ENCODE measurements at regions not wholly inside any gene's neighbourhood (a gene's known extent, or its start where the extent isn't known, plus 50 kb on each side); places are given as distances from the start of the nearest gene placed in this dataset.

GRCh38 chr13:85076343-85076742, 722.9 kb downstream of the SLITRK6 start:
- Histone ChIP-seq H3K27ac (ENCODE audit: low read depth, low read length, poor library complexity, severe bottlenecking) (no peak overlapping the region), H3K36me3 (ENCODE audit: insufficient read depth, low read length, poor library complexity, severe bottlenecking) (no peaks in the 10 kb centered on the region), H3K27me3 (replicated peaks; ENCODE audit: insufficient read depth, low read depth, low read length, poor library complexity) (no peaks in the 10 kb centered on the region), H3K4me1 (ENCODE audit: insufficient read depth, low read length, poor library complexity, severe bottlenecking) (no peaks in the 10 kb centered on the region), H3K9me3 (ENCODE audit: low read depth, low read length, poor library complexity, severe bottlenecking) (no peaks in the 10 kb centered on the region), H3K4me3 (ENCODE audit: low read depth, low read length, poor library complexity, severe bottlenecking) (no peak overlapping the region)
- intact Hi-C loops (cut with micrococcal nuclease; ENCODE audit: unreplicated experiment): no loop called here
- no TSS peak for BruUV-seq (replicated peaks)
- ChIA-PET POLR2A (ENCODE audit: low non-redundant PET) (no interaction called here), CTCF (no interaction called here)
- TF ChIP-seq CTCF (conservative IDR thresholded peaks at IDR 0.05; ENCODE audit: low read depth, low read length): no peak
- TF ChIP-seq EZH2 (IDR thresholded peaks at IDR 0.05; ENCODE audit: borderline replicate concordance, low read depth, low read length, poor library complexity, severe bottlenecking): no peak
- DNase-seq (ENCODE audit: low spot score): no peak

GRCh38 chr13:85074543-85075313, 724.5 kb downstream of the SLITRK6 start:
- Histone ChIP-seq H3K27me3 (replicated peaks; ENCODE audit: insufficient read depth, low read depth, low read length, poor library complexity) (no peaks in the 10 kb centered on the region), H3K27ac (ENCODE audit: low read depth, low read length, poor library complexity, severe bottlenecking) (no peak overlapping the region), H3K36me3 (ENCODE audit: insufficient read depth, low read length, poor library complexity, severe bottlenecking) (no peaks in the 10 kb centered on the region), H3K9me3 (ENCODE audit: low read depth, low read length, poor library complexity, severe bottlenecking) (no peaks in the 10 kb centered on the region), H3K4me1 (ENCODE audit: insufficient read depth, low read length, poor library complexity, severe bottlenecking) (no peaks in the 10 kb centered on the region), H3K4me3 (ENCODE audit: low read depth, low read length, poor library complexity, severe bottlenecking) (no peak overlapping the region)
- POLR2A ChIA-PET (ENCODE audit: low non-redundant PET): no interaction called here
- BruUV-seq (replicated peaks): no TSS peak
- no peak for TF ChIP-seq CTCF (conservative IDR thresholded peaks at IDR 0.05; ENCODE audit: low read depth, low read length)
- no peak for TF ChIP-seq EZH2 (IDR thresholded peaks at IDR 0.05; ENCODE audit: borderline replicate concordance, low read depth, low read length, poor library complexity, severe bottlenecking)
- DNase-seq (ENCODE audit: low spot score): no peak
- CTCF ChIA-PET: no interaction called here
- intact Hi-C loops (cut with micrococcal nuclease; ENCODE audit: unreplicated experiment): no loop called here

GRCh38 chr13:85068231-85068630, 731.0 kb downstream of the SLITRK6 start:
- BruUV-seq (replicated peaks): no TSS peak
- POLR2A ChIA-PET (ENCODE audit: low non-redundant PET): no interaction called here
- no peak for DNase-seq (ENCODE audit: low spot score)
- no peaks in the 10 kb centered on the region for H3K27me3 ChIP-seq (replicated peaks; ENCODE audit: insufficient read depth, low read depth, low read length, poor library complexity)
- no peaks in the 10 kb centered on the region for H3K36me3 ChIP-seq (ENCODE audit: insufficient read depth, low read length, poor library complexity, severe bottlenecking)
- no peak overlapping the region for H3K4me3 ChIP-seq (ENCODE audit: low read depth, low read length, poor library complexity, severe bottlenecking)
- no peak for TF ChIP-seq CTCF (conservative IDR thresholded peaks at IDR 0.05; ENCODE audit: low read depth, low read length)
- TF ChIP-seq EZH2 (IDR thresholded peaks at IDR 0.05; ENCODE audit: borderline replicate concordance, low read depth, low read length, poor library complexity, severe bottlenecking): no peak
- no peaks in the 10 kb centered on the region for H3K9me3 ChIP-seq (ENCODE audit: low read depth, low read length, poor library complexity, severe bottlenecking)
- intact Hi-C loops (cut with micrococcal nuclease; ENCODE audit: unreplicated experiment): no loop called here
- no peak overlapping the region for H3K27ac ChIP-seq (ENCODE audit: low read depth, low read length, poor library complexity, severe bottlenecking)
- CTCF ChIA-PET: no interaction called here
- no peaks in the 10 kb centered on the region for H3K4me1 ChIP-seq (ENCODE audit: insufficient read depth, low read length, poor library complexity, severe bottlenecking)
